ENCODE measurements at regions not wholly inside any gene's neighbourhood (a gene's known extent, or its start where the extent isn't known, plus 50 kb on each side); places are given as distances from the start of the nearest gene placed in this dataset.

DNA sequence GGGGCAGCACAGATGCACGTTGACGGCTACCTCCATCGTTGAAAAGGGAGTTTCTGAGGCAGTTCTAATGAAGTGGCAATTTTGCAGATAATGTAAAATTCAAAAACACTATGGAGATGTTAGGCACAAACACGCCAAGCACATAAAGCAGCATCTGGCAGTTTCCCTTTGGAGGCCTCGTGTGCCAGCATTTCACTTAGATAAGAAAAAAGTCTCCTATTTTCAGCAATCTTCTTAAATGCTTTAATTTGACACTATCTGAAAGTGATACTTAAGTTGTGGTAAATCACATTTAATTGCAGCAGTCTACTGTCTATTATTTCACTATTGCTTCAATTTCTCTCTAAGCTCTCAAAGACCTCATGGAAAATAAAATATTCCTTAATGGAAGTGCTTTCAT lies 125.3 kb upstream of the PROKR2 start:
- Histone ChIP-seq H3K4me1 (ENCODE audit: insufficient read depth) (no peaks in the 10 kb centered on the region), H3K4me3 (ENCODE audit: low read depth, low read length) (no peak overlapping the region), H3K27ac (ENCODE audit: low read depth) (no peak overlapping the region), H3K36me3 (ENCODE audit: insufficient read depth) (no peaks in the 10 kb centered on the region)
- 79% methylated on average over 5 of the region's 5 CpGs for WGBS
- DNase-seq (ENCODE audit: extremely low spot score) = no peak

- DNase-seq (ENCODE audit: extremely low spot score) = no peak
- H3K36me3 ChIP-seq (ENCODE audit: insufficient read depth) = no peaks in the 10 kb centered on the region
- no peaks in the 10 kb centered on the region for H3K4me1 ChIP-seq (ENCODE audit: insufficient read depth)
- 80% methylated on average over 4 of the region's 4 CpGs for WGBS
- H3K27ac ChIP-seq (ENCODE audit: low read depth) = no peak overlapping the region
- H3K4me3 ChIP-seq (ENCODE audit: low read depth, low read length) = no peak overlapping the region
These were observed 117.4 kb upstream of the PROKR2 start for GRCh38 chr20:5434116-5434515.

GRCh38 chr20:5433352-5433751 lies 116.6 kb upstream of the PROKR2 start:
- Histone ChIP-seq H3K27ac (ENCODE audit: low read depth) (no peak overlapping the region), H3K4me3 (ENCODE audit: low read depth, low read length) (no peak overlapping the region), H3K36me3 (ENCODE audit: insufficient read depth) (no peaks in the 10 kb centered on the region), H3K4me1 (ENCODE audit: insufficient read depth) (no peaks in the 10 kb centered on the region)
- 47% methylated on average over 3 of the region's 3 CpGs for WGBS
- no peak for DNase-seq (ENCODE audit: extremely low spot score)

DNA sequence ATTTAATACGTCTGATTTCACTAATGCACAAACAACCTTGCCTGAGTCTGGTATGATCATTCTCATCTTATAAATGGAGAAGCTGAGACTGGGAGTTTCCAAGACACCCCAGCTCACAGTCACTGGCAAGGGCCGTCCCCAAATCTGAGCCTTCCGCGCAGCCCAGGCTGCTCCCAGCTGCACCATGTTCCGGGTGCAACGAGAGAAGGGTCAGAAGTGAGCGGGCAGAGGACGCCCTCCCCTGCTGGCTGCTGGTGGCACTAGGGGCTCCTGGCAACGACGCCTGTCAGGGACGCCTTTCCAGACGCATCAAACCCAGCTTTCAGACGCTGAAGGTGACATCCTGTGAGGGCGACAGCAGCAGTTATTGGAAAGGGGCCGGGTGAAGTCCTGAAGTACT lies 115.3 kb upstream of the PROKR2 start:
- Histone ChIP-seq H3K4me3 (ENCODE audit: low read depth, low read length) (no peak overlapping the region), H3K27ac (ENCODE audit: low read depth) (no peak overlapping the region), H3K36me3 (ENCODE audit: insufficient read depth) (no peaks in the 10 kb centered on the region), H3K4me1 (ENCODE audit: insufficient read depth) (no peaks in the 10 kb centered on the region)
- DNase-seq (ENCODE audit: extremely low spot score) = no peak
- 83% methylated on average over 15 of the region's 15 CpGs for WGBS

DNA sequence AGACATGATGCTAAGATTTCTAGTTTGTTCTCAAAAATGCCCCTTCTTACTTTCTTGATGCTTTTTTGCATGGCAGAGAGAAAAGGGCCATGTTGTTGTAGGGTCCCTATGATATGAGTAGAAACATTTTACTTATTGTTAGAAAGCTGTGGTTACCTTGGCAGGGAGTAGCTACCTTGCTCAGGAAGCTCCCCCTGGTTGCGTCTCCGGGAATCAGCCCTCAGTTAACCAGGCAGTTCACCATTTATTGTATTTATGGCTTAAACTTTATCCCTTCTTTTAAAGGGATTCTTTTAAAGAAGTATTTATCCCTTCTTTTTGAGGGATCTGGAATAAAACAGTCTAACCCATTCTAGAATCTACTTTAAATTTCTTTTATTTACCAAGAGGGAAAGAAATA lies 113.9 kb upstream of the PROKR2 start:
- 19% methylated on average over 2 of the region's 2 CpGs for WGBS
- no peak for DNase-seq (ENCODE audit: extremely low spot score)
- no peak overlapping the region for H3K27ac ChIP-seq (ENCODE audit: low read depth)
- no peaks in the 10 kb centered on the region for H3K4me1 ChIP-seq (ENCODE audit: insufficient read depth)
- H3K4me3 ChIP-seq (ENCODE audit: low read depth, low read length) = no peak overlapping the region
- no peaks in the 10 kb centered on the region for H3K36me3 ChIP-seq (ENCODE audit: insufficient read depth)

GRCh38 chr20:5426026-5426425 lies 109.3 kb upstream of the PROKR2 start:
- WGBS = 76% methylated on average over 4 of the region's 4 CpGs
- no peak for DNase-seq (ENCODE audit: extremely low spot score)
- Histone ChIP-seq H3K27ac (ENCODE audit: low read depth) (no peak overlapping the region), H3K4me3 (ENCODE audit: low read depth, low read length) (no peak overlapping the region), H3K36me3 (ENCODE audit: insufficient read depth) (no peaks in the 10 kb centered on the region), H3K4me1 (ENCODE audit: insufficient read depth) (no peaks in the 10 kb centered on the region)

- WGBS = 57% methylated on average over 5 of the region's 5 CpGs
- no peak for DNase-seq (ENCODE audit: extremely low spot score)
- Histone ChIP-seq H3K4me3 (ENCODE audit: low read depth, low read length) (no peak overlapping the region), H3K36me3 (ENCODE audit: insufficient read depth) (no peaks in the 10 kb centered on the region), H3K27ac (ENCODE audit: low read depth) (no peak overlapping the region), H3K4me1 (ENCODE audit: insufficient read depth) (no peaks in the 10 kb centered on the region)
These were observed 99.3 kb upstream of the PROKR2 start for GRCh38 chr20:5416086-5416485.

DNA sequence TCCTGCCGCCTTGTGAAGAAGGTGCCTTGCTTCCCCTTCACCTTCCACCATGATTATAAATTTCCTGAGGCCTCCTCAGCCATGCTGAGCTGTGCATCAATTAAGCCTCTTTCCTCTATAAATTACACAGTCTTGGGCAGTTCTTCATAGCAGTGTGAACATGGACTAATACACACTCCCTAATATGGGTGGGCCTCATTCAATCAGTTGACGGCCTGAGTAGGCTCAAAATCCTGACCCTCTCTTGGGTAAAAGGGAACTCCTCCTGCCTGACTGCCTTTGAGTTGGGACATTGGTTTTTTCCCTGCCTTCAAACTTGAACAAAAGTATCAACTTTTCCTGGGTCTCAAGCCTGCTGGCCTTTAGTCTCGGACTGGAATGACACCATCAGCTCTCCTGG lies 96.6 kb upstream of the PROKR2 start:
- 92% methylated on average over 3 of the region's 3 CpGs for WGBS

GRCh38 chr20:5410470-5410869 lies 93.7 kb upstream of the PROKR2 start:
- Histone ChIP-seq H3K36me3 (ENCODE audit: insufficient read depth) (no peaks in the 10 kb centered on the region), H3K27ac (ENCODE audit: low read depth) (no peak overlapping the region), H3K4me1 (ENCODE audit: insufficient read depth) (no peaks in the 10 kb centered on the region), H3K4me3 (ENCODE audit: low read depth, low read length) (no peak overlapping the region)
- no peak for DNase-seq (ENCODE audit: extremely low spot score)

More for the DNA sequence above, 96.6 kb upstream of the PROKR2 start:
- H3K4me1 ChIP-seq (ENCODE audit: insufficient read depth) = no peaks in the 10 kb centered on the region
- no peaks in the 10 kb centered on the region for H3K36me3 ChIP-seq (ENCODE audit: insufficient read depth)
- no peak for DNase-seq (ENCODE audit: extremely low spot score)
- no peak overlapping the region for H3K27ac ChIP-seq (ENCODE audit: low read depth)
- no peak overlapping the region for H3K4me3 ChIP-seq (ENCODE audit: low read depth, low read length)

GRCh38 chr20:5402903-5403531 lies 86.3 kb upstream of the PROKR2 start:
- WGBS = 24% methylated on average over 3 of the region's 3 CpGs
- H3K27ac ChIP-seq (ENCODE audit: low read depth) = no peak overlapping the region
- no peak overlapping the region for H3K4me3 ChIP-seq (ENCODE audit: low read depth, low read length)
- H3K4me1 ChIP-seq (ENCODE audit: insufficient read depth) = no peaks in the 10 kb centered on the region
- DNase-seq (ENCODE audit: extremely low spot score) = no peak
- no peaks in the 10 kb centered on the region for H3K36me3 ChIP-seq (ENCODE audit: insufficient read depth)

- 78% methylated on average over 2 of the region's 2 CpGs for WGBS
- no peaks in the 10 kb centered on the region for H3K4me1 ChIP-seq (ENCODE audit: insufficient read depth)
- H3K36me3 ChIP-seq (ENCODE audit: insufficient read depth) = no peaks in the 10 kb centered on the region
- no peak overlapping the region for H3K4me3 ChIP-seq (ENCODE audit: low read depth, low read length)
- DNase-seq (ENCODE audit: extremely low spot score) = no peak
- H3K27ac ChIP-seq (ENCODE audit: low read depth) = no peak overlapping the region
These were observed 84.6 kb upstream of the PROKR2 start for GRCh38 chr20:5401277-5401875.

GRCh38 chr20:5400164-5400762 lies 83.5 kb upstream of the PROKR2 start:
- 41% methylated on average over 1 of the region's 1 CpG for whole genome bisulfite sequencing
- Histone ChIP-seq H3K4me1 (ENCODE audit: insufficient read depth) (no peaks in the 10 kb centered on the region), H3K4me3 (ENCODE audit: low read depth, low read length) (no peak overlapping the region), H3K27ac (ENCODE audit: low read depth) (no peak overlapping the region), H3K36me3 (ENCODE audit: insufficient read depth) (no peaks in the 10 kb centered on the region)
- DNase-seq (ENCODE audit: extremely low spot score) = no peak

DNA sequence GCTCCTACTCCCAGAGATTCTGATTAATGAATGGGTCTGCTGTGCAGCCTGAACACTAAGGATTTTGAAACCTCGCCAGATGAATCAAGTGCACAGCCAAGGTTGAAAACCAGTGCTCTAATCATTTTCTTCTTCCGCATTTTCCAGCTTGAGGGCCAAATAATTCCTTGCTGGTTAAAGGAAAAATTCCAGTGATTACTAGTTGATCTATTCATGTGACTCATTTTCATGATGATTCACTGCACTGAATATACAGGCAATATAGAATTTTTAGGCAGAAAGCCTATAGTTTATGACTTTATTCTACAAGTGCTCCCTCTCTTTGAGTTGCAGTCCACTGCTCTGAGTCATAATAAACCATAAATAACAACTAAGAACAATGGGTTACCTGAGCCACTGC lies 80.6 kb upstream of the PROKR2 start:
- Histone ChIP-seq H3K4me3 (ENCODE audit: low read depth, low read length) (no peak overlapping the region), H3K36me3 (ENCODE audit: insufficient read depth) (no peaks in the 10 kb centered on the region), H3K27ac (ENCODE audit: low read depth) (no peak overlapping the region), H3K4me1 (ENCODE audit: insufficient read depth) (no peaks in the 10 kb centered on the region)
- 83% methylated on average over 2 of the region's 2 CpGs for WGBS
- DNase-seq (ENCODE audit: extremely low spot score) = no peak

DNA sequence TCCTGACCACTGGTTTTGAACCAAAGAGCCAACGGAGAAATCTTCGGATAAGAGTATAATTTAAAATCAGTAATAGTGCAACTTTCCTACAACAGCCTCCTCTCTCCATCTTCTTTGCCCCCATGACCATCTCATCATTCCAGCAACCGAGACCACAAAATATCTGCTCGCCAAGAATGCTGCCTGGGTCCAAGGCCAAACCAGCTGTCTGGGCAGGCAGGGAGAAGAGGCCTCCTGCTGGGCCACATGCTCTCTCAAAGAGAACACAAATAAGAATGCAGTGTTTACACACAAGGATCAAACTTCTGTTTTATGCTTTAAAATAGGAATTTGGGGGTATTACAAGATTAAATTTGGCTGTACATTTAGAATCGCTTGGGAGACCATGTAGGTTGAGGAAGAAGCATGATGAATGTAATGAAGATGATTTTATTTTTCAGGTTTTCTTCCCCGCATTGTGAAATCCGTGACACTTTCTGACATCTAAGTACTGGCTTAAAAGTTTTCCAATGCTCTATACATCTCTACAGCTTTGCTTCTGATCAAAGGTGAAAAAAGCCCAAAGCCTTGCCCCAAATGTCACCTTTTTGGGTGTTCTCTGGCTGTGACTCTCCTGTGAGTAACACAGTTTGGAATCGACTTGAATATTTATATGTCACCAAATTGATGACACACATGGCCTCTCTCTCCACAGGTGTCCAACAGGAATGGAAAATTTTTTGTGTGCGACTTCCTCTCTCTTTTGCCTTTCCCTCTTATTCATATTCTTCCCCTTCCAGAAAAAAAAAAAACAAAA lies 79.4 kb upstream of the PROKR2 start:
- H3K4me1 ChIP-seq (ENCODE audit: insufficient read depth) = no peaks in the 10 kb centered on the region
- H3K27ac ChIP-seq (ENCODE audit: low read depth) = no peak overlapping the region
- H3K36me3 ChIP-seq (ENCODE audit: insufficient read depth) = no peaks in the 10 kb centered on the region
- H3K4me3 ChIP-seq (ENCODE audit: low read depth, low read length) = no peak overlapping the region
- no peak for DNase-seq (ENCODE audit: extremely low spot score)
- WGBS = 74% methylated on average over 9 of the region's 9 CpGs

All from urinary bladder (tissue), 3 donors.